Ovary (tissue), 3 donors: ENCODE measurements at regions not wholly inside any gene's neighbourhood (a gene's known extent, or its start where the extent isn't known, plus 50 kb on each side); places are given as distances from the start of the nearest gene placed in this dataset.

Source experiments
- CTCF ChIP-seq, 3 donors: fragments of 450-650 bp in 2 of 3; fragments of 200-600 bp in 1 of 3; IDR thresholded peaks; one replicate each; pipeline versions ENCODE4 v1.5.1 to v1.8.0; 2016 to 2022; ENCODE audit warnings: antibody characterized with exemption in 3 of 3, mild to moderate bottlenecking in 1 of 3
- EP300 ChIP-seq: sonication (generic); formaldehyde crosslinking; IDR thresholded peaks from one replicate; pipeline ENCODE4 v1.6.1; 2017; ENCODE audit warnings: antibody characterized with exemption
- POLR2A ChIP-seq: fragments of 450-650 bp; IDR thresholded peaks from one replicate; pipeline ENCODE4 v1.6.1; 2017; ENCODE audit warnings: antibody characterized with exemption, mild to moderate bottlenecking, moderate library complexity
- donor health status: DM: no; HTN: no; CAD: no.

- TF ChIP-seq POLR2A (no peak), CTCF (IDR thresholded peaks at IDR 0.05) (no peak), EP300 (no peak)
These were observed 131.8 kb upstream of the GALNT5 start for GRCh38 chr2:157125685-157126084.
